Hepatocyte (in vitro differentiated cells): ENCODE measurements at regions not wholly inside any gene's neighbourhood (a gene's known extent, or its start where the extent isn't known, plus 50 kb on each side); places are given as distances from the start of the nearest gene placed in this dataset.

Experiments
- EZH2 ChIP-seq: fragments of 200-600 bp; sonication (generic); IDR thresholded peaks from 2 replicates; pipeline ENCODE4 v1.6.1; 2016; ENCODE audit warnings: antibody characterized with exemption, mild to moderate bottlenecking, borderline replicate concordance
- EZH2phosphoT487 ChIP-seq: fragments of 200-600 bp; sonication (generic); IDR thresholded peaks from one replicate; pipeline ENCODE4 v1.6.1; 2018; ENCODE audit warnings: antibody characterized with exemption, mild to moderate bottlenecking, low read depth, moderate library complexity; ENCODE audit not compliant: unreplicated experiment, severe bottlenecking
- TF ChIP-seq, protein P1 (sequence below): fragments of 200-600 bp; sonication (generic); IDR thresholded peaks from 2 replicates; pipeline ENCODE4 v1.5.1; 2016; ENCODE audit warnings: antibody characterized with exemption, mild to moderate bottlenecking; ENCODE audit not compliant: poor library complexity

DNA sequence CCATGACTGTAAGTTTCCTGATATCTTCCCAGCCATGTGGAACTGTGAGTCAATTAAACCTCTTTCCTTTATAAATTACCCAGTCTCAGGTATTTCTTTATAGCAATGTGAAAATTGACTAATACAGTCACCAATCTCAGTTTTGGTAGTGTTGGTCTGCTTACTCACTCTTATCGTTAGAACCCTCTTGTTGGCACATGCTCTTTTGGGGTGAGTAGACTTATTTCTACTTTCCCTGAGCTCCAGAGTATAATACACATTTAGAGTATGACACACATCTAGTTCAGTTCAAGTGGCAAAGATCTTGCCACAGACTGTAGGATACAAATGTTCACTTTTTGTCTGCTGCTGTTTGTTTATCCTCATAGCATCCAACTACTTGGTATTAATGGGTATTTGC, 347.5 kb upstream of the CELF4 start:
- TF ChIP-seq, protein P1, sequence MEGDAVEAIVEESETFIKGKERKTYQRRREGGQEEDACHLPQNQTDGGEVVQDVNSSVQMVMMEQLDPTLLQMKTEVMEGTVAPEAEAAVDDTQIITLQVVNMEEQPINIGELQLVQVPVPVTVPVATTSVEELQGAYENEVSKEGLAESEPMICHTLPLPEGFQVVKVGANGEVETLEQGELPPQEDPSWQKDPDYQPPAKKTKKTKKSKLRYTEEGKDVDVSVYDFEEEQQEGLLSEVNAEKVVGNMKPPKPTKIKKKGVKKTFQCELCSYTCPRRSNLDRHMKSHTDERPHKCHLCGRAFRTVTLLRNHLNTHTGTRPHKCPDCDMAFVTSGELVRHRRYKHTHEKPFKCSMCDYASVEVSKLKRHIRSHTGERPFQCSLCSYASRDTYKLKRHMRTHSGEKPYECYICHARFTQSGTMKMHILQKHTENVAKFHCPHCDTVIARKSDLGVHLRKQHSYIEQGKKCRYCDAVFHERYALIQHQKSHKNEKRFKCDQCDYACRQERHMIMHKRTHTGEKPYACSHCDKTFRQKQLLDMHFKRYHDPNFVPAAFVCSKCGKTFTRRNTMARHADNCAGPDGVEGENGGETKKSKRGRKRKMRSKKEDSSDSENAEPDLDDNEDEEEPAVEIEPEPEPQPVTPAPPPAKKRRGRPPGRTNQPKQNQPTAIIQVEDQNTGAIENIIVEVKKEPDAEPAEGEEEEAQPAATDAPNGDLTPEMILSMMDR, result no peak
- TF ChIP-seq EZH2, result no peak
- no peak for TF ChIP-seq EZH2phosphoT487
